H1 (cell line): ENCODE measurements at regions not wholly inside any gene's neighbourhood (a gene's known extent, or its start where the extent isn't known, plus 50 kb on each side); places are given as distances from the start of the nearest gene placed in this dataset.

Source experiments
- CTCF ChIA-PET: fragments of 300-600 bp; sonication (Branson Sonifier 250); formaldehyde crosslinking; loops from one replicate; lab custom pipeline; 2021; ENCODE audit not compliant: partially characterized antibody; lab: Charles Lee
- POLR2A ChIA-PET: fragments of 300-600 bp; sonication (Branson Sonifier 250); formaldehyde crosslinking; loops from one replicate; lab custom pipeline; 2021; ENCODE audit warnings: inconsistent platforms; ENCODE audit not compliant: partially characterized antibody; lab: Charles Lee
- DNase-seq, 2 experiments: peaks; one replicate each; pipeline versions ENCODE4 v3.0.0 to v3.0.0-alpha.2; 2010 to 2022; ENCODE audit warnings: low spot score in 2 of 2, low read depth in 1 of 2, mixed read lengths in 1 of 2
- FAIRE-seq: peaks from 2 replicates; lab custom pipeline; 2011; peaks lifted over from hg19 to GRCh38; lab: Jason Lieb, UNC
- H2AFZ ChIP-seq: 2 replicates; pipeline ENCODE4 v1.8.1; 2012; ENCODE audit warnings: low read length, inconsistent platforms
- H2AK5ac ChIP-seq: 2 replicates; pipeline ENCODE4 v1.6.1; 2013; ENCODE audit warnings: low read depth, low read length
- H2BK120ac ChIP-seq: replicated peaks from 2 replicates; pipeline ENCODE3; 2013; ENCODE audit warnings: low read depth, low read length, inconsistent platforms
- H2BK12ac ChIP-seq: 2 replicates; pipeline ENCODE4 v1.6.1; 2013; ENCODE audit warnings: low read depth, low read length
- H2BK15ac ChIP-seq: 2 replicates; pipeline ENCODE4 v1.6.1; 2013; ENCODE audit warnings: low read length
- H2BK20ac ChIP-seq: 2 replicates; pipeline ENCODE4 v1.6.1; 2013; ENCODE audit warnings: low read length
- H2BK5ac ChIP-seq: 2 replicates; pipeline ENCODE4 v1.6.1; 2013; ENCODE audit warnings: low read depth, low read length
- H3K14ac ChIP-seq: 2 replicates; pipeline ENCODE4 v1.6.1; 2013; ENCODE audit warnings: inconsistent platforms; ENCODE audit not compliant: insufficient read length
- H3K18ac ChIP-seq: 2 replicates; pipeline ENCODE4 v1.6.1; 2013; ENCODE audit warnings: low read length; ENCODE audit errors: extremely low read depth
- H3K23ac ChIP-seq: 2 replicates; pipeline ENCODE4 v1.6.1; 2013; ENCODE audit warnings: inconsistent platforms; ENCODE audit not compliant: insufficient read length
- H3K23me2 ChIP-seq: 2 replicates; pipeline ENCODE4 v1.6.1; 2013; ENCODE audit warnings: low read depth, low read length
- H3K27ac ChIP-seq: 2 replicates; pipeline ENCODE4 v1.6.1; 2011; ENCODE audit warnings: low read depth, low read length, inconsistent platforms
- H3K27me3 ChIP-seq, 4 experiments: replicated peaks in 1 of 4; 1 replicate in 1 of 4; 2 replicates in 3 of 4; pipeline versions ENCODE4 v1.6.1 to v1.8.1; 2011 to 2013; ENCODE audit warnings: low read length in 3 of 4, mild to moderate bottlenecking in 3 of 4, inconsistent platforms in 2 of 4, mixed read lengths in 2 of 4, moderate library complexity in 1 of 4; ENCODE audit not compliant: control insufficient read depth in 3 of 4, insufficient read depth in 3 of 4; ENCODE audit errors: extremely low read depth in 1 of 4
- H3K36me3 ChIP-seq, 4 experiments: 2 replicates each; pipeline versions ENCODE4 v1.6.1 to v1.8.1; 2011 to 2013; ENCODE audit warnings: mild to moderate bottlenecking in 4 of 4, low read length in 3 of 4, moderate library complexity in 2 of 4, control low read depth in 1 of 4, inconsistent platforms in 1 of 4; ENCODE audit not compliant: insufficient read depth in 4 of 4, control insufficient read depth in 2 of 4
- H3K4ac ChIP-seq: replicated peaks from 2 replicates; pipeline ENCODE3; 2013; ENCODE audit warnings: low read length, low read depth, mixed read lengths, inconsistent platforms; ENCODE audit not compliant: insufficient read length
- H3K4me1 ChIP-seq, 4 experiments: replicated peaks in 1 of 4; 1 replicate in 1 of 4; 2 replicates in 3 of 4; pipeline versions ENCODE4 v1.6.1 to v1.8.1; 2011 to 2013; ENCODE audit warnings: low read length in 3 of 4, inconsistent platforms in 2 of 4, mixed read lengths in 1 of 4; ENCODE audit not compliant: insufficient read depth in 4 of 4, control insufficient read depth in 3 of 4
- H3K4me2 ChIP-seq, 2 experiments: 2 replicates each; pipeline versions ENCODE4 v1.6.1 to v1.8.1; 2011 to 2013; ENCODE audit warnings: low read depth in 2 of 2, low read length in 2 of 2, control low read depth in 1 of 2, inconsistent platforms in 1 of 2, mild to moderate bottlenecking in 1 of 2; ENCODE audit not compliant: insufficient read depth in 1 of 2
- H3K4me3 ChIP-seq, 4 experiments: fragments of 200-600, 300-600 bp in 1 of 4; sonication (generic), shearing (Covaris generic), sonication (Bioruptor Twin) in 1 of 4; 2 replicates each; pipeline versions ENCODE4 v1.5.1 to v1.8.1; 2011 to 2016; ENCODE audit warnings: low read length in 4 of 4, low read depth in 3 of 4, control low read depth in 2 of 4, inconsistent platforms in 2 of 4, mild to moderate bottlenecking in 2 of 4, mixed read lengths in 1 of 4, moderate library complexity in 1 of 4; ENCODE audit not compliant: insufficient read depth in 2 of 4; ENCODE audit errors: extremely low read depth in 1 of 4
- H3K56ac ChIP-seq: replicated peaks from 2 replicates; pipeline ENCODE3; 2013; ENCODE audit warnings: low read depth, mild to moderate bottlenecking, mixed read lengths, low read length, inconsistent platforms; ENCODE audit not compliant: insufficient read length
- H3K79me1 ChIP-seq: 2 replicates; pipeline ENCODE4 v1.6.1; 2013; ENCODE audit warnings: low read depth, low read length, control low read depth
- H3K79me2 ChIP-seq, 2 experiments: 2 replicates each; pipeline versions ENCODE4 v1.6.1 to v1.8.1; 2012 to 2013; ENCODE audit warnings: low read length in 2 of 2, mild to moderate bottlenecking in 2 of 2, inconsistent platforms in 1 of 2; ENCODE audit not compliant: insufficient read depth in 2 of 2, control insufficient read depth in 1 of 2
- H3K9ac ChIP-seq, 4 experiments: replicated peaks in 1 of 4; 1 replicate in 1 of 4; 2 replicates in 3 of 4; pipeline versions ENCODE4 v1.6.1 to v1.8.1; 2011 to 2013; ENCODE audit warnings: low read depth in 3 of 4, low read length in 3 of 4, control low read depth in 2 of 4, mild to moderate bottlenecking in 2 of 4, moderate library complexity in 2 of 4, inconsistent platforms in 1 of 4; ENCODE audit errors: extremely low read depth in 1 of 4
- H3K9me3 ChIP-seq, 2 experiments: 2 replicates each; pipeline versions ENCODE4 v1.6.1 to v1.8.1; 2012 to 2013; ENCODE audit warnings: mild to moderate bottlenecking in 2 of 2, moderate library complexity in 2 of 2, control low read depth in 1 of 2, inconsistent platforms in 1 of 2, low read depth in 1 of 2, low read length in 1 of 2, mixed read lengths in 1 of 2; ENCODE audit not compliant: insufficient read depth in 2 of 2
- H4K20me1 ChIP-seq, 2 experiments: replicated peaks in 1 of 2; 2 replicates each; pipeline versions ENCODE3 to v1.8.1; 2011 to 2013; ENCODE audit warnings: inconsistent platforms in 2 of 2, low read length in 2 of 2, mild to moderate bottlenecking in 1 of 2; ENCODE audit not compliant: insufficient read depth in 2 of 2, control insufficient read depth in 1 of 2
- H4K5ac ChIP-seq: 2 replicates; pipeline ENCODE4 v1.6.1; 2013; ENCODE audit warnings: low read length, low read depth, mixed read lengths, inconsistent platforms; ENCODE audit not compliant: insufficient read length
- H4K8ac ChIP-seq: 2 replicates; pipeline ENCODE4 v1.8.0; 2013; ENCODE audit warnings: mild to moderate bottlenecking, moderate library complexity, low read length, inconsistent platforms; ENCODE audit not compliant: insufficient read depth; ENCODE audit errors: extremely low read depth
- H4K91ac ChIP-seq: replicated peaks from 2 replicates; pipeline ENCODE3; 2013; ENCODE audit warnings: low read length, mixed read lengths, inconsistent platforms; ENCODE audit not compliant: insufficient read length
- ATF2 ChIP-seq: IDR thresholded peaks from 2 replicates; pipeline ENCODE4 v1.6.1; 2012; ENCODE audit warnings: low read length, inconsistent platforms
- CHD1 ChIP-seq: IDR thresholded peaks from 2 replicates; pipeline ENCODE4 v1.6.1; 2012; ENCODE audit warnings: low read depth, low read length, improper control_type of control experiment
- FOSL1 ChIP-seq: IDR thresholded peaks from 2 replicates; pipeline ENCODE4 v1.6.1; 2011; ENCODE audit warnings: mild to moderate bottlenecking, low read depth, low read length, moderate library complexity; ENCODE audit not compliant: insufficient read depth
- GABPA ChIP-seq: IDR thresholded peaks from 2 replicates; pipeline ENCODE4 v1.6.1; 2011; ENCODE audit warnings: mild to moderate bottlenecking, low read length, moderate library complexity, borderline replicate concordance; ENCODE audit not compliant: insufficient read depth
- HDAC2 ChIP-seq, 2 experiments: fragments of 300-600 bp in 1 of 2; sonication (generic) in 1 of 2; IDR thresholded peaks; 2 replicates each; pipeline ENCODE4 v1.6.1; 2011 to 2012; ENCODE audit warnings: low read depth in 2 of 2, low read length in 2 of 2, mild to moderate bottlenecking in 2 of 2, moderate library complexity in 2 of 2, borderline replicate concordance in 1 of 2, inconsistent platforms in 1 of 2
- RBBP5 ChIP-seq: IDR thresholded peaks from 2 replicates; pipeline ENCODE4 v1.7.1; 2012; ENCODE audit warnings: low read depth, mild to moderate bottlenecking, inconsistent platforms, low read length, moderate library complexity, borderline replicate concordance
- RFX5 ChIP-seq: IDR thresholded peaks from 2 replicates; pipeline ENCODE4 v1.6.1; 2011; ENCODE audit warnings: low read depth, low read length, improper control_type of control experiment, borderline replicate concordance
- TBP ChIP-seq: IDR thresholded peaks from 2 replicates; pipeline ENCODE4 v1.6.1; 2011; ENCODE audit warnings: low read depth, low read length, improper control_type of control experiment
- WGBS, 2 experiments: shearing (Covaris generic) in 1 of 2; methylation state at CpG; one replicate each; pipeline versions ENCODE4 v1.1.6 to v1.1.7; 2013 to 2015; ENCODE audit warnings: low lambda C conversion rate in 2 of 2, mixed read lengths in 2 of 2, inconsistent platforms in 1 of 2, low coverage in 1 of 2, missing lambda C conversion rate in 1 of 2; ENCODE audit not compliant: insufficient replicate concordance in 2 of 2, insufficient coverage in 1 of 2, insufficient read length in 1 of 2; ENCODE audit errors: extremely low coverage in 1 of 2, missing lambda C conversion rate in 1 of 2; 5-methylcytosine and 5-hydroxymethylcytosine counted together

- Histone ChIP-seq H3K23me2 (peaks cover 11% of the 10 kb centered on the region; the same call in 1 of the 2 replicates), H2AFZ (no peak overlapping the region), H2BK12ac (no peak overlapping the region), H4K8ac (no peak overlapping the region), H3K56ac (no peak overlapping the region), H3K4me2 (no peak overlapping the region), H4K5ac (no peak overlapping the region), H3K9me3 (peaks cover 0 to 22% of the 10 kb centered on the region in 2 experiments; a peak in 2 of 4 replicates), H3K79me2 (no peaks in the 10 kb centered on the region), H2BK5ac (no peak overlapping the region), H3K4me1 (no peaks in the 10 kb centered on the region), H4K91ac (no peak overlapping the region), H3K27ac (no peak overlapping the region), H3K14ac (no peak overlapping the region), H3K79me1 (no peaks in the 10 kb centered on the region), H3K36me3 (no peaks in the 10 kb centered on the region), H3K27me3 (no peaks in the 10 kb centered on the region), H3K9ac (no peak overlapping the region), H4K20me1 (no peaks in the 10 kb centered on the region), H2BK120ac (no peak overlapping the region), H3K23ac (no peak overlapping the region), H2BK15ac (no peak overlapping the region), H3K18ac (no peak overlapping the region), H3K4ac (no peak overlapping the region), H2BK20ac (no peak overlapping the region)
- 85% methylated on average over 7 of the region's 8 CpGs; no CpG with 5 or more reads in 1 of the 2 experiments for WGBS, 2 experiments
- no peak for FAIRE-seq
- ChIA-PET POLR2A (no interaction called here), CTCF (no interaction called here)
- TF ChIP-seq TBP (no peak), ATF2 (no peak), CHD1 (no peak), RBBP5 (no peak), RFX5 (no peak), HDAC2 (IDR thresholded peaks at IDR 0.05; ENCODE audit: borderline replicate concordance in 1 of 2, low read depth in 2 of 2, low read length in 2 of 2) (no peak), FOSL1 (no peak), GABPA (no peak)
- TF ChIP-seq, all 59 proteins: peak for 0
- H3K4me3 ChIP-seq = no peak overlapping the region
- DNase-seq = no peak
- no peak overlapping the region for H2AK5ac ChIP-seq
These were observed 805.7 kb downstream of the CDH9 start for GRCh38 chr5:26232706-26233105.
